ENCODE measurements at regions not wholly inside any gene's neighbourhood (a gene's known extent, or its start where the extent isn't known, plus 50 kb on each side); places are given as distances from the start of the nearest gene placed in this dataset.

DNA sequence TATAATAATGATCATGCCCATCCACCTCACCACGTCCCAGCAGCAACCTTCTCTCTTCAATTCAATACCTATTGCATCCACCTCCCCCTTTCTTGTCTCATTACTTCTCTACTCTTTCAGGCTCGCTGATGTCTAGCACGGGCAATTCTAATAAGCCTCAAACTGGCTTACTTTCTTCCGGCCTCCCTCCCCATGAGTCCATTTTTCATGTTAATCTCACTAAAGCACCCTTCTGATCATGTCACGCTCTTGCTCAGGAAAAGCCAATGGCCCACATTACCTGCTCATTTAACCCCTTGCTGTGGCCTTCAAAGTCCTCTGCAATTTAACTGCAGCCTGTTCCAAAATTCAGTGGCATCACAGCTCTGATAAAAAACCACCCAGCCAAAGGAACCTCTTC, 105.1 kb downstream of the UTRN start:
- Histone ChIP-seq H3K9me3 (ENCODE audit: insufficient read depth in 2 of 2, low read depth in 1 of 2, low read length in 1 of 2) (no peaks in the 10 kb centered on the region), H3K36me3 (ENCODE audit: control insufficient read depth in 2 of 4, insufficient read depth in 4 of 4, low read length in 3 of 4) (no peaks in the 10 kb centered on the region), H3K18ac (ENCODE audit: extremely low read depth, low read length) (no peak overlapping the region), H2BK5ac (ENCODE audit: low read depth, low read length) (no peak overlapping the region), H3K27ac (ENCODE audit: low read depth, low read length) (no peak overlapping the region), H3K56ac (replicated peaks; ENCODE audit: insufficient read length, low read depth, low read length) (no peak overlapping the region), H4K91ac (replicated peaks; ENCODE audit: insufficient read length, low read length) (no peak overlapping the region), H3K79me1 (ENCODE audit: low read depth, low read length) (no peaks in the 10 kb centered on the region; the same call in 1 of the 2 replicates), H4K8ac (ENCODE audit: extremely low read depth, insufficient read depth, low read length) (no peak overlapping the region), H2AFZ (ENCODE audit: low read length) (no peak overlapping the region), H3K27me3 (replicated peaks in 1 of 4; ENCODE audit: control insufficient read depth in 3 of 4, extremely low read depth in 1 of 4, insufficient read depth in 3 of 4, low read length in 3 of 4) (no peaks in the 10 kb centered on the region), H3K14ac (ENCODE audit: insufficient read length) (no peak overlapping the region), H4K20me1 (replicated peaks in 1 of 2; ENCODE audit: control insufficient read depth in 1 of 2, insufficient read depth in 2 of 2, low read length in 2 of 2) (no peaks in the 10 kb centered on the region), H3K4ac (replicated peaks; ENCODE audit: insufficient read length, low read depth, low read length) (no peak overlapping the region), H3K23me2 (ENCODE audit: low read depth, low read length) (no peaks in the 10 kb centered on the region), H4K5ac (ENCODE audit: insufficient read length, low read depth, low read length) (no peak overlapping the region), H2AK5ac (ENCODE audit: low read depth, low read length) (no peak overlapping the region), H3K4me1 (replicated peaks in 1 of 4; ENCODE audit: control insufficient read depth in 3 of 4, insufficient read depth in 4 of 4, low read length in 3 of 4) (peaks cover 2 to 9% (median 6%) of the 10 kb centered on the region in 4 experiments; a peak in 4 of 7 replicates), H3K79me2 (ENCODE audit: control insufficient read depth in 1 of 2, insufficient read depth in 2 of 2, low read length in 2 of 2) (peaks cover 0 to 22% of the 10 kb centered on the region in 2 experiments; a peak in 1 of 4 replicates), H3K4me3 (ENCODE audit: extremely low read depth in 1 of 4, insufficient read depth in 2 of 4, low read depth in 3 of 4, low read length in 4 of 4) (no peak overlapping the region), H3K23ac (ENCODE audit: insufficient read length) (no peak overlapping the region), H3K4me2 (ENCODE audit: insufficient read depth in 1 of 2, low read depth in 2 of 2, low read length in 2 of 2) (peak overlapping the region; percentile 43 to 45; a peak in 3 of 4 replicates), H2BK12ac (ENCODE audit: low read depth, low read length) (no peak overlapping the region), H2BK120ac (replicated peaks; ENCODE audit: low read depth, low read length) (no peak overlapping the region), H2BK20ac (ENCODE audit: low read length) (no peak overlapping the region), H3K9ac (replicated peaks in 1 of 4; ENCODE audit: extremely low read depth in 1 of 4, low read depth in 3 of 4, low read length in 3 of 4) (no peak overlapping the region), H2BK15ac (ENCODE audit: low read length) (no peak overlapping the region)
- ChIA-PET POLR2A (ENCODE audit: partially characterized antibody) (interaction anchor here (0.8 kb wide), 1 partner anchor 230 kb away, joined by 3 read pairs; no protein-coding TSS in a partner anchor), CTCF (ENCODE audit: partially characterized antibody) (no interaction called here)
- 24% methylated on average over 5 of the region's 5 CpGs; no CpG with 5 or more reads in 1 of the 2 experiments for WGBS, 2 experiments (ENCODE audit: extremely low coverage in 1 of 2, insufficient coverage in 1 of 2, insufficient read length in 1 of 2, insufficient replicate concordance in 2 of 2, low coverage in 1 of 2, low lambda C conversion rate in 2 of 2, missing lambda C conversion rate in 1 of 2)
- FAIRE-seq, result no peak
- no peak for DNase-seq (ENCODE audit: low read depth in 1 of 2, low spot score in 2 of 2)
- TF ChIP-seq SUZ12 (IDR thresholded peaks at IDR 0.05; ENCODE audit: low read length) (no peak), NANOG (IDR thresholded peaks at IDR 0.05; ENCODE audit: insufficient read depth, low read depth, low read length, poor library complexity, severe bottlenecking) (peak; percentile 21)

Measured in H1 (cell line).